ENCODE measurements at regions not wholly inside any gene's neighbourhood (a gene's known extent, or its start where the extent isn't known, plus 50 kb on each side); places are given as distances from the start of the nearest gene placed in this dataset.

- no peak for DNase-seq (ENCODE audit: low read depth)
- no peak overlapping the region for H3K4me3 ChIP-seq (ENCODE audit: low read depth, low read length)
- TF ChIP-seq CTCF (IDR thresholded peaks at IDR 0.05; ENCODE audit: insufficient read depth, low read depth, low read length, missing control alignments), result no peak
These were observed 80.7 kb downstream of the OLIG3 start for GRCh38 chr6:137413482-137413881.

- no peak for DNase-seq (ENCODE audit: low read depth)
- no peak for TF ChIP-seq CTCF (IDR thresholded peaks at IDR 0.05; ENCODE audit: insufficient read depth, low read depth, low read length, missing control alignments)
- no peak overlapping the region for H3K4me3 ChIP-seq (ENCODE audit: low read depth, low read length)
These were observed 81.6 kb downstream of the OLIG3 start for GRCh38 chr6:137412562-137412961.

GRCh38 chr6:137409266-137409777 lies 84.9 kb downstream of the OLIG3 start:
- TF ChIP-seq CTCF (IDR thresholded peaks at IDR 0.05; ENCODE audit: insufficient read depth, low read depth, low read length, missing control alignments), result no peak

GRCh38 chr6:137407816-137408215 lies 86.4 kb downstream of the OLIG3 start:
- TF ChIP-seq CTCF (IDR thresholded peaks at IDR 0.05; ENCODE audit: insufficient read depth, low read depth, low read length, missing control alignments), result no peak
- DNase-seq (ENCODE audit: low read depth), result no peak
- H3K4me3 ChIP-seq (ENCODE audit: low read depth, low read length), result no peak overlapping the region

More at GRCh38 chr6:137409266-137409777, 84.9 kb downstream of the OLIG3 start:
- H3K4me3 ChIP-seq (ENCODE audit: low read depth, low read length), result no peak overlapping the region
- DNase-seq (ENCODE audit: low read depth), result no peak

GRCh38 chr6:137405806-137406205 lies 88.4 kb downstream of the OLIG3 start:
- no peak for DNase-seq (ENCODE audit: low read depth)
- no peak for TF ChIP-seq CTCF (IDR thresholded peaks at IDR 0.05; ENCODE audit: insufficient read depth, low read depth, low read length, missing control alignments)
- H3K4me3 ChIP-seq (ENCODE audit: low read depth, low read length), result no peak overlapping the region

- no peak for TF ChIP-seq CTCF (IDR thresholded peaks at IDR 0.05; ENCODE audit: insufficient read depth, low read depth, low read length, missing control alignments)
- DNase-seq (ENCODE audit: low read depth), result no peak
- no peak overlapping the region for H3K4me3 ChIP-seq (ENCODE audit: low read depth, low read length)
These were observed 90.3 kb downstream of the OLIG3 start for GRCh38 chr6:137403855-137404254.

GRCh38 chr6:137403443-137403842 lies 90.8 kb downstream of the OLIG3 start:
- DNase-seq (ENCODE audit: low read depth), result no peak
- no peak for TF ChIP-seq CTCF (IDR thresholded peaks at IDR 0.05; ENCODE audit: insufficient read depth, low read depth, low read length, missing control alignments)
- H3K4me3 ChIP-seq (ENCODE audit: low read depth, low read length), result no peak overlapping the region

Measured in GM12865 (cell line).